Stimulated activated CD8-positive, alpha-beta memory T cell treated with anti-CD3 and anti-CD28 coated beads, Interleukin-2, amount 100 ng/mL, for 48 hours (primary cell): ENCODE measurements at regions not wholly inside any gene's neighbourhood (a gene's known extent, or its start where the extent isn't known, plus 50 kb on each side); places are given as distances from the start of the nearest gene placed in this dataset.

Source experiments
- DNase-seq, 2 donors: peaks; one replicate each; pipeline ENCODE4 v3.0.0-alpha.2; 2020; ENCODE audit warnings: low read depth in 2 of 2

GRCh38 chr20:22504829-22505377, 79.5 kb downstream of the FOXA2 start:
- DNase-seq = no peak

GRCh38 chr20:22503577-22503976, 80.8 kb downstream of the FOXA2 start:
- no peak for DNase-seq

- no peak for DNase-seq
Measured at GRCh38 chr20:22502731-22503191, 81.6 kb downstream of the FOXA2 start.

GRCh38 chr20:22501566-22502344, 82.6 kb downstream of the FOXA2 start:
- DNase-seq = no peak

- no peak for DNase-seq
Measured at GRCh38 chr20:22501034-22501433, 83.3 kb downstream of the FOXA2 start.

GRCh38 chr20:22499515-22500166, 84.7 kb downstream of the FOXA2 start:
- DNase-seq = no peak

GRCh38 chr20:22496817-22497216, 87.6 kb downstream of the FOXA2 start:
- no peak for DNase-seq

- no peak for DNase-seq
Measured at GRCh38 chr20:22495789-22496188, 88.6 kb downstream of the FOXA2 start.

GRCh38 chr20:22495172-22495571, 89.2 kb downstream of the FOXA2 start:
- DNase-seq = no peak

GRCh38 chr20:22492497-22492896, 91.9 kb downstream of the FOXA2 start:
- DNase-seq = no peak

GRCh38 chr20:22491194-22491505, 93.2 kb downstream of the FOXA2 start:
- DNase-seq = no peak

GRCh38 chr20:22490287-22491193, 93.8 kb downstream of the FOXA2 start:
- DNase-seq = no peak

GRCh38 chr20:22489626-22490286, 94.6 kb downstream of the FOXA2 start:
- no peak for DNase-seq

GRCh38 chr20:22480336-22480735, 104.0 kb downstream of the FOXA2 start:
- DNase-seq = no peak

- no peak for DNase-seq
Measured at GRCh38 chr20:22475662-22476061, 108.7 kb downstream of the FOXA2 start.

GRCh38 chr20:22474224-22474623, 110.1 kb downstream of the FOXA2 start:
- DNase-seq = no peak

- no peak for DNase-seq
Measured at GRCh38 chr20:22473293-22473692, 111.1 kb downstream of the FOXA2 start.

GRCh38 chr20:22472447-22473100, 111.8 kb downstream of the FOXA2 start:
- DNase-seq = no peak

- no peak for DNase-seq
Measured at GRCh38 chr20:22471156-22471836, 113.1 kb downstream of the FOXA2 start.

- no peak for DNase-seq
Measured at GRCh38 chr20:22470620-22471026, 113.7 kb downstream of the FOXA2 start.
